Globus pallidus (tissue), 1 donor: ENCODE measurements at regions not wholly inside any gene's neighbourhood (a gene's known extent, or its start where the extent isn't known, plus 50 kb on each side); places are given as distances from the start of the nearest gene placed in this dataset.

Source experiments
- DNase-seq: peaks from one replicate; pipeline ENCODE4 v3.0.0-alpha.2; 2015; ENCODE audit warnings: low spot score

GRCh38 chrX:40148385-40149285, 50.9 kb upstream of the BCOR start:
- DNase-seq = no peak

- DNase-seq = no peak
Measured at GRCh38 chrX:40147971-40148370, 50.2 kb upstream of the BCOR start.
